ENCODE measurements at regions not wholly inside any gene's neighbourhood (a gene's known extent, or its start where the extent isn't known, plus 50 kb on each side); places are given as distances from the start of the nearest gene placed in this dataset.
"Not testable (repeated sequence)": the region's sequence is repeated elsewhere in the genome, so short reads cannot be mapped to it uniquely, and the experiment has no call there.

GRCh38 chr21:27525780-27526179 lies 558.9 kb upstream of the ADAMTS5 start:
- DNase-seq: no peak

GRCh38 chr21:27519361-27519760 lies 552.5 kb upstream of the ADAMTS5 start:
- DNase-seq: no peak

- not testable (repeated sequence) for DNase-seq
These were observed 550.3 kb upstream of the ADAMTS5 start for GRCh38 chr21:27517177-27517576.

GRCh38 chr21:27515676-27516075 lies 548.8 kb upstream of the ADAMTS5 start:
- DNase-seq: no peak

GRCh38 chr21:27513825-27514224 lies 546.9 kb upstream of the ADAMTS5 start:
- DNase-seq: no peak

GRCh38 chr21:27513016-27513415 lies 546.1 kb upstream of the ADAMTS5 start:
- no peak for DNase-seq

- DNase-seq: no peak
These were observed 544.3 kb upstream of the ADAMTS5 start for GRCh38 chr21:27511233-27511632.

- no peak for DNase-seq
These were observed 540.8 kb upstream of the ADAMTS5 start for GRCh38 chr21:27507695-27508094.

- DNase-seq: no peak
These were observed 538.6 kb upstream of the ADAMTS5 start for GRCh38 chr21:27505516-27505915.

GRCh38 chr21:27502801-27503200 lies 535.9 kb upstream of the ADAMTS5 start:
- DNase-seq: no peak

GRCh38 chr21:27498025-27498424 lies 531.1 kb upstream of the ADAMTS5 start:
- DNase-seq: no peak

- DNase-seq: no peak
These were observed 528.9 kb upstream of the ADAMTS5 start for GRCh38 chr21:27495836-27496235.

GRCh38 chr21:27493542-27493941 lies 526.7 kb upstream of the ADAMTS5 start:
- no peak for DNase-seq

GRCh38 chr21:27487676-27488075 lies 520.8 kb upstream of the ADAMTS5 start:
- no peak for DNase-seq

- no peak for DNase-seq
These were observed 514.0 kb upstream of the ADAMTS5 start for GRCh38 chr21:27480841-27481261.

- no peak for DNase-seq
These were observed 510.4 kb upstream of the ADAMTS5 start for GRCh38 chr21:27477296-27477695.

- DNase-seq: no peak
These were observed 509.8 kb upstream of the ADAMTS5 start for GRCh38 chr21:27476696-27477095.

- DNase-seq: no peak
These were observed 508.6 kb upstream of the ADAMTS5 start for GRCh38 chr21:27475363-27475955.

GRCh38 chr21:27467366-27467765 lies 500.5 kb upstream of the ADAMTS5 start:
- no peak for DNase-seq

- no peak for DNase-seq
These were observed 499.3 kb upstream of the ADAMTS5 start for GRCh38 chr21:27466140-27466539.

- DNase-seq: no peak
These were observed 497.8 kb upstream of the ADAMTS5 start for GRCh38 chr21:27464648-27465047.

- no peak for DNase-seq
These were observed 495.8 kb upstream of the ADAMTS5 start for GRCh38 chr21:27462726-27463125.

- DNase-seq: no peak
These were observed 487.3 kb upstream of the ADAMTS5 start for GRCh38 chr21:27454234-27454633.

- DNase-seq: no peak
These were observed 484.2 kb upstream of the ADAMTS5 start for GRCh38 chr21:27451116-27451515.

- no peak for DNase-seq
These were observed 483.3 kb upstream of the ADAMTS5 start for GRCh38 chr21:27450216-27450615.

- no peak for DNase-seq
These were observed 482.1 kb upstream of the ADAMTS5 start for GRCh38 chr21:27448960-27449359.

All from activated CD4-positive, alpha-beta T cell treated with anti-CD3 and anti-CD28 coated beads, Interleukin-10, Interleukin-2, amounts not matched to agents 100 ng/mL and 50 ng/mL, durations not matched to agents 16 hours and 8 hours (primary cell).